ENCODE measurements at regions not wholly inside any gene's neighbourhood (a gene's known extent, or its start where the extent isn't known, plus 50 kb on each side); places are given as distances from the start of the nearest gene placed in this dataset.

DNA sequence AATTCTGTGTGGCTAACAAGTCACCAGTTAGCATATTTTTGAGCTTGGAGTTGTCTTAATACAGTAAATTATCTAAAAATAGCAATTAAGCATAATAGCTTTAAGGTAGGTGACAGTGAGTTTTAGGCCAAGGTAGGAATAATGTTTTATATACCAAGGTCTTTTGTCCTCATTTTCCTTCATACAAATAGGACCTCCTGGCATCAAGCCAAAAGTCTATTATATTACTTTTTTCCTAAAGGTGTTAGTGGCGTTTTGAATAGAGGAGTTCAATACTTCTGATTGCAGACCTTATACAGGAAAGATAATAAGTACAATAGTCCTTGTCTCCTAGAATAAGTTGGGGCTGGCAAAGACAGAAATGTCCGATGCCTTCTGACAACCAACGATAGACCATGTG lies 2277.7 kb downstream of the TP53TG3F start:
- no peak for DNase-seq

DNA sequence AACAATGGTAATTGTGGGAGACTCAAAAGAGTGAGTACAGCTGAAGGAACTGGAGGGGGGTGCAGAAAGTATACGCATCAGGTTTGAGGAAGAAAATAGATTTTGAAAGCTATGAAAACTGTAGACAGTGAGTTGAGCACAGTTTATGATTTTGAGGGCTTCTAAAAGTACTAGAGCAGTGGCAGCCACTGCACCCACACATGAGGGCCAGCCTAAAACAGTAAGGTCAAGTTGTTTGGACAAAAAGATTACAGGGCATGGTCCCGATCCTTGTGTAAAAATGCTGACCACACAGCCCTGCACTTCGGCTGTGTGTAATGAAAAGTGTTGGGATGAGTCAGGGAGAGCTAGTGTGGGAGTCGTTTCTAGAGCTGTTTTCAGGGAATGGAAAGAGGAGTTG lies 2282.1 kb downstream of the TP53TG3F start:
- no peak for DNase-seq

DNA sequence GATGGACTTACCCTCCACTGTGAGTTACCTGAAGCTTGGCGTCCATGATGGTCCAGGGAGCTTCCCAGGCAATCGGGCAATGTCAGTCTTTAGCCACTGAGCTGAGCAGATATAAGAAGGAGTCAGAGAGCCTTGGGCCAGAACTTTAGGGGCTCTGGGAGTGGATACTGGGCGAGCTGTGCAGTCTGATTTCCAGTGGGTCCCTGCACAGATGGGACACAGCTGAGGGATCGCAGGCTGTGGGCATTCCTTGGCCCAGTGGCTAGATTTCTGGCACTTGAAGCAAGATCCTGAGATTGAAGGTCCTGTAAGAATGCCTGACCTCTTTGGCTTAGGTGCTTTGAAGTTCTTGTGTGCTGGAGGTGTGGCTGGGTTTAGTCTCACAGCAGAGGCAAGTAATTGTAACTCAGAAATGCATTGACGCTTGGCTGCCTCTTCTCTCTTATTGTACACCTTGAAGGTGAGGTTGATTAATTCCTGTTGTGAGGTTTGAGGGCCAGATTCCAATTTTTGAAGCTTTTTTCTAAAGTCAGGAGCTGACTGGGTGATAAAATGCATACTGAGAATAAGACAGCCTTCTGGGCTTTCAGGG lies 2283.8 kb downstream of the TP53TG3F start:
- no peak for DNase-seq

DNA sequence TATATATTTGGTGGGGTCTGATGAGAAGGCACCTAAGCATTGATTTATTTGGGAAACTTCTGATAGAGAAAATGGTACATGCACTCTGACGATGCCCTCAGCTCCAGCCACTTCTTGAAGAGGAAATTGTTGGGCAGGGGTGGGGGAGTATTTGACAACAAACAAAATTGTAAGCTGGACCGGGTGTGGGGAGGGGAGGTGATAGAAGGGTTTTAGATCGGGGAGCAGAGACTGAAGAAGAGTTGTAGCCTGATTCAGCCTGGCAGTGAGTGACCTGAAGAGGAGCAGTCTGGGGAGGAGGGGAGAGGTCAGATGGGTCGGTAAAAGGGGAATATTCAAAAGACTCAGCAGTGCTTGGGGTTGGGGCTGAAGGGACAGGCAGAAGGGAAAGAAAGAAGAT lies 2284.7 kb downstream of the TP53TG3F start:
- no peak for DNase-seq

DNA sequence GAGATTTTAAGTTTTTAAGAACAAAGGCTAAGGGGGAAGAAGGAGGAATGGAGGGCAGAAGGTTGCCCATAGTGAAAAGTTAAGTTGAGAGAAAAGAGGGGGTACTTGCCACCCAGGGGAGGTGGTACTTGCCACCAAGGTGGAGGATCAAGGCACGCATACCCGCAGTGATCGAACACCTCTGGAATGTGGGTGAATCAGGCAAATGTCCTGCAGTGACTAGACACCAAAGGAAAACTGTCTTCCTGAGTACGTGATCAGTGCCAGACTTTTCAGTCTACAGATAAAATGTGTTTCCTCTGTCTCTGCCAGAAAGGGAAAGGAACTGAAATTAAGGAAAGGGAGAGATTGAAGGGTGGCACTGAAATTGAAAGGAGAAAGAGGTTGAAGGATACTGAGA lies 2285.3 kb downstream of the TP53TG3F start:
- DNase-seq: no peak

DNA sequence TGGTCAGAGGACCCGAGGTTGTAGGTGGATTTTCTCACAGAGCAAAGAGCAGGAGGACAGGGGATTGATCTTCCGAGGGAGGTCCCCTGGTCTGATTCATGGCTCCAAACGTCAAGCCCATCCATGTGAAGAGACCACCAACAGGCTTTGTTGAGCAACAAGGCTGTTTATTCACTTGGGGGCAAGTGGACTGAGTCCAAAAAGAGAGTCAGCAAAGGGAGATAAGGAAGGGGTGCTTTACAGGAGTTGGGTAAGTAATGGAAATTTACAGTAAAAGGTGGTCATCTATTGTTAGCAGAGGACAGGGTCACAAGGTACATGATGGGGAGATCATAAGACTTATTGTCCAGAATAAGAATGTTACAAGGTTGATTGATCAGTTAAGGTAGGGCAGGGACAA lies 2285.8 kb downstream of the TP53TG3F start:
- no peak for DNase-seq

DNA sequence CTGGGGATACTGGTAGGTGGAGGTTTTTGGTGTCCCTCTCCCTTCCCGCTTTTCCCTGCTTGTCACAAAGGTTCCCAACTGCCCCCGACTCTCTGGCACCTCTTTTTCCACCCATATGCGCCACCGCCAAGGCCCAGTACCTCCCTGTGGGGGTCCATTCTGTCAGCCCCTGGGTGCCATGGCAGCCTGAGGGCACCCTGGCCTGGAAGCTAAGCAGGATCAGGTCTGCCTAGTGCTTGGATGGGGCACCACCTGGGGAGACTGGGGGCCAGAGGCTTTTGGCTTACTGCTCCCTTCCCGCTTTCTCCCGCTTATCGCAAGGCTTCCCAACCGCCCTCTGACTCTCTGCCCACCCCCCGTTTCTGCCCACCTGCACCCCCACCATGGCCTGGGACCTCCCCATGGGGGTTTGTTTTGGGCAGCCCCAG lies 2286.4 kb downstream of the TP53TG3F start:
- DNase-seq: no peak

DNA sequence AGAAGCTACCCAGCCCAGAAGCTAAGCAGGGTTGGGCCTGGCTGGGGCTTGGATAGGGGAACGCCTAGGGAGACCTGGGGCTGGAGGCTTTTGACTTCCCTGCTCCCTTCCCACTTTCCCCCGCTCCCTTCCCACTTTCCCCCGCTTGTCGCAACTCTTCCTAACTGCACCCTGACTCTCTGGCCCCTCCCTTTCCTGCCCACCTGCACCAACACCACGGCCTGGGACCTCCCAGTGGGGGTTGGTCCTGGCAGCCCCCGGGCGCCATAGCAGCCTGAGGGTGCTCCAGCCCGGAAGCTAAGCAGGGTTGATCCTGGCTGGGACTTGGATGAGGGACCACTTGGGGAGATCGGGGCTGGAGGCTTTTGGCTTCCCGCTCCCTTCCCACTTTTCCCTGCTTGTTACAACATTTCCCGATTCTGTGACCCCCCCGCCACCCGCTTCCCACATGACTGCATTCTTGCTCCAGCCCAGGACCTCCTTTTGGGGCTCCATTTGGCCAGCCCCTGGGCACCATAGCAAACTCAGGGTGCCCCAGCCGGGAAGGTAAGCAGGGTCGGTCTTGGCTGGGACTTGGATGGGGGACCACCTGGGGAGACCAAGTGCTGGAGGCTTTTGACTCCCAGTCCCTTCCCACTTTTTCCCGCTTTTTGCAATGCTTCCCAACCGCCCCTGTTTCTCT lies 2287.0 kb downstream of the TP53TG3F start:
- DNase-seq: no peak

DNA sequence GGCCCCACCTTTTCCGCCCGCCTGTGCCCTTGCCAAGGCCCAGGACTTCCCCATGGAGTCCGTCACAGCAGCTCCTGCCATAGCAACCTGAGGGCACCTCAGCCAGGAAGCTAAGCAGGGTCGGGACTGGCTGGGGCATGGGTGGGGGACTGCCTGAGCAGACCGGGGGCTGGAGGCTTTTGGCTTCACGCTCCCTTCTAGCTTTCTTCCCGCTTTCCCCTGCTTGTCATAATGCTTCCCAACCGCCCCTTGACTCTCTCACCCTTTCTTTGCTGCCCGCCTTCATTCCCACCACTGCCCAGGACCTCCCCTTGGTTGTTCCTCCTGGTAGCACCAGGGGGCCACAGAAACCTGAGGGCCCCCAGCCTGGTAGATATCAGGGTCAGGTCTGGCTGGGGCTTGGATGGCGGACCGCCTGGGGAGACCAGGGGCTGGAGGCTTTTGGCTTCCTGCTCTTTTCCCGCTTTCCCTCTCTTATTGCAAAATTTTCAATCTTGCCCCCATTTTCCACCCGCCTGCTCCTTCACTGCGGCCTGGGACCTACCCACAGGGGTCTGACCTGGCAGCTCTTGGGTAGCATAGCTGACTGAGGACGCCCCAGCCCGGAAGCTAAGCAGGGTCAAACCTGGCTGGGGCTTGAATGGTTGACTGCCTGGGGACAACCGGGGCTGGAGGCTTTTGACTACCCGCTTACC lies 2287.7 kb downstream of the TP53TG3F start:
- no peak for DNase-seq

DNA sequence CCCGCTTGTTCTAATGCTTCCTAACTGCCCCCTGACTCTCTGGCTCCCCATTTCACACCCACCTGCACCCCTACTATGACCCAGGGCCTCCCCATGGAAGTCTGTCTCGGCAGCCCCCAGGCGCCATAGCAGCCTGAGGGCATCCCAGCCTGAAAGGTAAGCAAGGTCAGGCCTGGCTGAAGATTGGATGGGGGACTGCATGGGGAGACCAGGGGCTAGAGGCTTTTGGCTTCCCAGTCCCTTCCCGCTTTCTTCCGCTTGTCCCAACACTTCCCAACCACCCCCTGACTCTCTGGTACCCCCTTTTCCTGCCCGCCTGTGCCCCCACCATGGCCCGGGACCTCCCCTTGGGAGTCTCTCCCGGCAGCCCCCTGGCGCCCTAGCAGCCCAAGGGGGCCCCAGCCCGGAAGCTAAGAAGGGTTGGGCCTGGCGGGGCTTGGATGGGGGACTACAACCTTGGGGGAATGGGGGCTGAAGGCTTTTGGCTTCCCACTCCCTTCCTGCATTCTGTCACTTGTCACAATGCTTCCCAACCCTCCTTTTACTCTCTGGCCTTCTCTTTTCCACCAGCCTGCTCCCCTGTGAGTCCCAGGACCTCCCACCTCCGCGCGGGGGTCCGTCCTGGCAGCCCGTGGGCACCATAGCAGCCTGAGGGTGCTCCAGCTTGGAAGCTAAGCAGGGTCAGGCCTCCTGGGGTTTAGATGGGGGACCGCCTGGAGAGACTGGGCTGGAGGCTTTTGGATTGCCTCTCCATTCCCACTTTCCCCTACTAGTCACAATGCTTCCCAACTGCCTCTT lies 2288.4 kb downstream of the TP53TG3F start:
- DNase-seq: no peak

DNA sequence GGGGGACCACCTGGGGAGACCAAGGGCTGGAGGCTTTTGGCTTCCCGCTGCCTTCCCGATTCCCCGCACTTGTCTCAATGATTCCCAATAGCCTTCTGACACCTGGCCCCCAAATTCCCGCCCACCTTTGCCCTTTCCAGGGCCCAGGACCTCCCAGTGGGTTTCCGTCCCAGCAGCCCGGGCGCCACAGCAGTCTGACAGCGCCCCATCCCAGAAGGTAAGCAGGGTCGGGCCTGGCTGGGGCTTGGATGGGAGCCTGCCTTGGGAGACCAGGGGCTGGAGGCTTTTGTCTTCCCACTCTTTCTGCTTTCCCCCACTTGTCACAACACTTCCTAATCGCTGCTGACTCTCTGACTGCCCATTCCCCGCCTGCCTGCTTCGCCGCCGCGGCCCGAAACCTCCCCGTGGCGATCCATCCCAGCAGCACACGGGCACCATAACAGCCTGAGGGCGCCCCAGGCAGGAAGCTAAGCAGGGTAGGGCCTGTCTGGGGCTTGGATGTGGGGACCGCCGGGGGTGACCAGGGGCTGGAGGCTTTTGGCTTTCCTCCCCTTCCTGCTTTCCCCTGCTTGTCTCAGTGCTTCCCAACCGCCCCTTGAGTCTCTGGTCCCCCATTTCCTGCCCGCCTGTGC lies 2289.3 kb downstream of the TP53TG3F start:
- DNase-seq: no peak

DNA sequence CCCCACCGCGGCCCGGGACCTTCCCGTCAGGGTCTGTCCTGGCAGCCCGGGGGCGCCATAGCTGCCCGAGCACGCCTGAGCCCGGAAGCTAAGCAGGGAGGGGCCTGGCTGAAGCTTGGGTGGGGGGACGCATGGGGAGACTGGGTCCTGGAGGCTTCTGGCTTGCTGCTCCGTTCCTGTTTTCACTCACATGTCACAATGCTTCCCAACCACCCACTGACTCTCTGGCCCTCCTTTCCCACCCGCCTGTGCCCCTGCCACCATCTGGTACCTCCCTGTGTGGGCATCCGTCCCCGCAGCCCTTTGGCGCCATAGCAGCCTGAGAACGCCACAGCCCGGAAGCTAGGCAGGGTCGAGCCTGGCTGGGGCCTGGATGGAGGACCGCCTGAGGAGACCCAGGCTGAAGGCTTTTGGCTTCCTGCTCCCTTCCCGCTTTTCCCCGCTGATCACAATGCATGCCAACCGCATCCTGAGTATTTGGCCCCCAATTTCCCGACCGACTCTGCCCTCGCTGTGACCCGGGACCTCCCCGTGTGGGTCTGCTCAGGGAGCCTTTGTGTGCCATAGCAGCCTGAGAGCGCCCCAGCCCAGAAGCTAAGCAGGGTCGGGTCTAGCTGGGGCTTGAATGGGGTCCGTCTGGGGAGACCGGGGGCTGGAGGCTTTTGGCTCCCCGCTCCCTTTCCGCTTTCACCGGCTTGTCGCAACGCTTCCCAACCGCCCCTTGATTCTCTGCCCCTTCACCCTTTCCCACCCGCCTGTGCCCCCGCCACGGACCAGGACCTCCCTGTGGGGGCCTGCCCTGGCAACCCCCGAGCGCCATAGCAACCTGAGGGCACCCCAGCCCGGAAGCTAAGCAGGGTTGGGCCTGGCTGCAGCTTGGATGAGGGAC lies 2290.1 kb downstream of the TP53TG3F start:
- no peak for DNase-seq

DNA sequence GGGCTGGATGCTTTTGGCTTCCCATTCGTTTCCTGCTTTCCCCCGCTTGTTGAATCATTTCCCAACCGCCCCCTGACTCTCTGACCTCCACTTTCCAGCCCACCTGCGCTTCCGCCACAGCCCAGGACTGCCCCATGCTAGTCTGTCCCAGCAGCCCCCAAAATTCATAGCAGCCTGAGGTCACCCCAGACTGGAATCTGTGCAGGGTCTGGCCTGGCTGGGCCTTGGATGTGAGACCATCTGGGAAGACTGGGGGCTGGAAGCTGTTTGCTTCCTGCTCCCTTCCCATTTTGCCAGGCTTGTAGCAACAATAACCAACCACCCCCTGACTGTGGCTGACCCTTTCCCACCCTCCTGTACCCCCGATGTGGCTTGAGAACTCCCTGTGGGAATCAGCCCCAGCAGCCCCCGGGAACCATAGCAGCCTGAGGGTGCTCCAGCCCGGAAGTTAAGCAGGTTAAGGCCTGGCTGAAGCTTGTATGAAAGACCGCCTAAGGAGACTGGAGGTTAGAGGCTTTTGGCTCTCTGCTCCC lies 2290.8 kb downstream of the TP53TG3F start:
- no peak for DNase-seq

DNA sequence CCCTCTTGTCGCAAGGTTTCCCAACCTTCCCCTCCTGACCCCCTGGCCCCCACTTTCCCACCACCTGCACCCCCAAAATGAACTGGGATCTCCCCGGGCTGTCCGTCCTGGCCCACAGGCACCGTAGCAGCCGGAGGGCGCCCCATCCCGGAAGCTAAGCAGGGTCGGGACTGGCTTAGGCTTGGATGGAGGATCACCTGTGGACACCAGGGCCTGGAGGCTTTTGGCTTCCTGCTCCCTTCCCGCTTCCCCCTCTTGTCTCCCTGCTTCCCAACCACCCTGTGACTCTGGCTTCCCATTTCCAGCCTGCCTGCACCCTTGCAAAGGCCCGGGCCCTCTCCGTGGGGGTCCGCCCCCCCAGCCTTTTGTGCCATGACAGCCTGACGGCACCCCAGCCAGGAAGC lies 2291.3 kb downstream of the TP53TG3F start:
- no peak for DNase-seq

DNA sequence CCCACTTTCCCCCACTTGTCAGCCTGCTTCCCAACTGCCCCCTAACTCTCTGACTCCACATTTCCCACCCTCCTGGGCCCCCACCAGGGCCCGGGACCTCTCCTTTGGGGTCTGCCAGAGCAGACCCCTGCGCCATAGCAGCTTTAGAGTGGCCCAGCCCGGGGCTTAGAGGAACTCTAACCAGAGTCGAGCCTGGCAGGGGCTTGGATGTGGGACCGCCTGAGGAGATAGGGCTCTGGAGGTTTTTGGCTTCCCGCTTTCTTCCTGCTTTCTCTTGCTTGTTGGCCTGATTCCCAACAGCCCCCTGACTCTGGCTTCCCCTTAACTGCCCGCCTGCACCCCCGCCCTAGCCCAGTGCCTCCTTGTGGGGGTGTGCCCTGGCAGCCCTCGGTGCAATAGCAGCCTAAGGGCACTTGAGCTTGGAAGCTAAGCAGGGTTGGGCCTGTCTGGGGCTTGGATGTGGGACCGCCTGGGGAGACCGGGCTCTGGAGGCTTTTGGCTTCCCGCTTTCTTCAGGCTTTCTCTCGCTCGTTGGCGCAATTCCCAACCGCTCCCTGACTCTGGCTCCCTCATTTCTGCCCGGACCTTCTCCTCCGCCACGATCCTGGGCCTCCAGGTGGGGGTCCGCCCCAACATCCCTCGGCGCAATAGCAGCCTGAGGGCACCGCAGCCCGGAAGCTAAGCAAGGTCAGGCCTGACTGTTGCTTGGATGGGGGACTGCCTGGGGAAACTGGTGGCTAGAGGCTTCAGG lies 2292.0 kb downstream of the TP53TG3F start:
- DNase-seq: no peak

DNA sequence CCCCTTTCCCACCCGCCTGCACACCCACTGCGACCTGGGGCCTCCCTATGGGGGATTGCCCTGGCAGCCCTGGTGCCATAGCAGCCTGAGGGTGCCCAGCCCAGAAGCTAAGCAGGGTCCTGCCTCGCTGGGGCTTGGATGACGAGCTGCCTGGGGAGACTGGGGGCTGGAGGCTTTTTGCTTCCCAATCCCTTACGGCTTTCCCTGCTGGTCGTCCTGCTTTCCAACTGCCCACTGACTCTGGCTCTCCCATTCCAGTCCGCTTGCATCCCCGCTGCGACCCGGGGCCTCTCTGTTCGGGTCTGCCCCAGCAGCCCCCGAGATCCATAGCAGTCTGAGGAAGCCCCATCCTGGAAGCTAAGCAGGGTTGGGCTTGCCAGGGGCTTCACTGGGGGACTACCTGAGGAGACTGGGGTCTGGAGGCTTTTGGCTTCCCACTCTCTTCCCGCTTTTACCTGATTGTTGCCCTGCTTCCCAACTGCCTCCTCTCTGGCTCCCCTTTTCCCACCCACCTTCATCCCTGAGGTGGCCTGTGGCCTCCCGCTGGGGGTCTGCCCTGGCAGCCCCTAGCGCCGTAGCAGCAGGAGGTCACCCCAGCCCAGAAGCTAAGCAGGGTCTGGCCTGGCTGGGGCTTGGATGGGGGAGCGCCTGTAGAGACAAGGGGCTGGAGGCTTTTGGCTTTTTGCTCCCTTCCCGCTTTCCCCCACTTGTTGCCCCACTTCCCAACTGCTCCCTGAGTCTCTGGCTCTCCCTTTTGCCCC lies 2292.8 kb downstream of the TP53TG3F start:
- DNase-seq: no peak

DNA sequence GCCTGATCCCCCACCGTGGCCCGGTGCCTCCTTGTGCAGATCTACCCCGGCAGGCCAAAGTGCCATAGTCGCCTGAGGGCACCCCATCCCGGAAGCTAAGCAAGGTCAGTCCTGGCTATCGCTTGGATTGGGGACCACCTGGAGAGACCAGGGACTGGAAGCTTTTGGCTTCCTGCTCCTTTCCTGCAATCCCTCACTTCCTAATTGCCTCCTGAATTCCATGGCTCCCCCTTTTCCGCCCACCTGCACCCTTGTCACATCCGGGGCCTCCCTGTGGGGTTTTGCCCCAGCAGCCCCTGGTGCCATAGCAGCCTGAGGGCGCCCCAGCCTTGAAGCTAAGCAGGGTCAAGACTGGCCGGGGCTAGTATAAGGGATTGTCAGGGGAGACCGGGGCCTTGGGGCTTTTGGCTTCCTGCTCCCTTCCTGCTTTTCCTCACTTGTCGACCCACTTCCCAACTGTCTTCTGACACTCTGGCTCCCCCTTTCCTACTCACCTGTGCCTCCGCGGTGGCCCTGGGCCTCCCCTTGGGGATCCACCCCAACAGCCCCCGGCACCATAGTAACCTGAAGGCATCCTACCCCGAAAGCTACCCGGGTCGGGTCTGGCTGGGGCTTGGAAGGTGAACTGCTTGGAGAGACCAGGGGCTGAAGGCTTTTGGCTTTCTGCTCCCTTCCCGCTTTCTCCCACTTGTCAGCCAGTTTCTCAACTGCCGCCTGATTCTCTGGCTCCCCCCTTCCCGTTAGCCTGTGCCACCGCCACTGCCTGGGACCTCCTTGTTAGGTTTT lies 2293.6 kb downstream of the TP53TG3F start:
- no peak for DNase-seq

DNA sequence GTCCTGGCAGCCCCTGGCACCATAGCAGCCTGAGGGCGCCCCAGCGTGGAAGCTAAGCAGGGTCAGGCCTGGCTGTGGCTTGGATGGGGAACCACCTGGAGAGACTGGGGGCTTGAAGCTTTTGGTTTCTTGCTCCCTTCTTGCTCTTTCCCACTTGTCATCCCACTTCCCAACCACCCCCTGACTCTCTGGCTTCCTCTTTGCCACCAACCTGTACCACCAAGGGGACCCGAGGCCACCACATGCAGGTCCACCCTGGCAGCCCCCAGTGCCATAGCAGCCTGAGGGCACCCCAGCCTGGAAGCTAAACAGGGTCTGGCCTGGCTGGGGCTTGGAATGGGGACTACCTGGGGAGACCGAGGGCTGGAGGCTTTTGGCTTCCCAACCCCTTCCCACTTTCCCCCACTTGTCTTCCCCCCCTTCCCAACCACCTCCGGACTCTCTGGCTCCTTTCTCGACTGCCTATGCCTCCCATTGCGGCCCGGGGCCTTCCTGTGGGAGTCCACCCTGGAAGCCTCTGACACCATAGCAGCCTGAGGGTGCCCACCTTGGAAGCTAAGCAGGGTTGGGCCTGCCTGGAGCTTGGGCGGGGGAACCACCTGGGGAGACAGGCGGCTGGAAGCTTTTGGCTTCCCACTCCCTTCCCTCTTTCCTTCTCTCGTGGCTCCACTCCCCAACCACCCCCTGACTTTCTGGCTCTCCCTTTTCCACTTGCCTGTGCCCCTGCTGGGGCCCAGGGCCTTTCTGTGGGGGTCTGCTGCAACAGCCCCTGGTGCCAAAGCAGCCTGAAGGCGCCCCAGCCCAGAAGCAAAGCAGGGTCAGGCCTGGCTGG lies 2294.4 kb downstream of the TP53TG3F start:
- DNase-seq: no peak

Data from KG1 (cell line).